ENCODE measurements at regions not wholly inside any gene's neighbourhood (a gene's known extent, or its start where the extent isn't known, plus 50 kb on each side); places are given as distances from the start of the nearest gene placed in this dataset.

- TF ChIP-seq CTCF (IDR thresholded peaks at IDR 0.05) = no peak
- TF ChIP-seq POLR2A (IDR thresholded peaks at IDR 0.05) = no peak
- no peak for TF ChIP-seq POLR2AphosphoS5 (IDR thresholded peaks at IDR 0.05)
Observed at GRCh38 chr4:126172126-126172525, 857.4 kb downstream of the FAT4 start.
